Sigmoid colon (tissue), 6 donors: ENCODE measurements at regions not wholly inside any gene's neighbourhood (a gene's known extent, or its start where the extent isn't known, plus 50 kb on each side); places are given as distances from the start of the nearest gene placed in this dataset.

Experiments used
- DNase-seq: peaks from one replicate; pipeline ENCODE4 v3.0.0-alpha.2; 2019
- H3K27ac ChIP-seq, 4 donors: fragments of 200-600 bp; sonication (generic); one replicate each; pipeline ENCODE4 v1.5.1; 2016 to 2019; ENCODE audit warnings: mild to moderate bottlenecking in 1 of 4
- H3K27me3 ChIP-seq, 3 donors: fragments of 200-600 bp; sonication (generic); one replicate each; pipeline ENCODE4 v1.5.1; 2019; ENCODE audit warnings: mild to moderate bottlenecking in 1 of 3
- H3K36me3 ChIP-seq, 4 donors: fragments of 200-600 bp; sonication (generic); one replicate each; pipeline ENCODE4 v1.5.1; 2016 to 2019
- H3K4me1 ChIP-seq, 4 donors: fragments of 200-600 bp; sonication (generic); one replicate each; pipeline ENCODE4 v1.5.1; 2017 to 2019
- H3K4me3 ChIP-seq, 4 donors: fragments of 200-600 bp; sonication (generic); one replicate each; pipeline ENCODE4 v1.5.1; 2017 to 2019; ENCODE audit warnings: mild to moderate bottlenecking in 2 of 4, moderate library complexity in 1 of 4
- H3K9me3 ChIP-seq, 4 donors: fragments of 200-600 bp in 3 of 4; sonication (generic) in 3 of 4; one replicate each; pipeline versions ENCODE4 v1.5.1 to v1.6.1; 2013 to 2019
- EP300 ChIP-seq, 4 donors: sonication (generic); formaldehyde crosslinking; IDR thresholded peaks; one replicate each; pipeline ENCODE4 v1.6.1; 2017; ENCODE audit warnings: antibody characterized with exemption in 4 of 4
- POLR2A ChIP-seq, 2 donors: fragments of 450-650 bp; IDR thresholded peaks; one replicate each; pipeline ENCODE4 v1.6.1; 2016; ENCODE audit warnings: antibody characterized with exemption in 2 of 2, mild to moderate bottlenecking in 2 of 2, moderate library complexity in 2 of 2
- POLR2AphosphoS5 ChIP-seq, 4 donors: sonication (generic); formaldehyde crosslinking; IDR thresholded peaks; one replicate each; pipeline ENCODE4 v1.6.1; 2017; ENCODE audit warnings: antibody characterized with exemption in 4 of 4
- WGBS, 2 donors: extraction: QIAGEN DNeasy Blood & Tissue Kit; methylation state at CpG; one replicate each; pipeline ENCODE4 v1.1.7; 2013; 5-methylcytosine and 5-hydroxymethylcytosine counted together
- intact Hi-C: fragments of 100-400 bp; cut with DNase I; formaldehyde crosslinking; loops from one replicate; pipeline ENCODE4 v1.15.1; 2023
- TF ChIP-seq, protein P1 (sequence below), 4 experiments: fragments of 450-650 bp in 3 of 4; fragments of 200-600 bp in 1 of 4; IDR thresholded peaks; one replicate each; pipeline ENCODE4 v1.5.1; 2016 to 2019; ENCODE audit warnings: antibody characterized with exemption in 4 of 4, mild to moderate bottlenecking in 3 of 4, moderate library complexity in 2 of 4
- donor health status: healthy with polysubstance abuse.
- donor health status: healthy.

- intact Hi-C loops = no loop called here
- no peaks in the 10 kb centered on the region for H3K4me1 ChIP-seq
- DNase-seq = no peak
- WGBS, 2 donors = 45 to 65% methylated on average over 6 of the region's 6 CpGs
- H3K27ac ChIP-seq = no peak overlapping the region
- TF ChIP-seq, protein P1, sequence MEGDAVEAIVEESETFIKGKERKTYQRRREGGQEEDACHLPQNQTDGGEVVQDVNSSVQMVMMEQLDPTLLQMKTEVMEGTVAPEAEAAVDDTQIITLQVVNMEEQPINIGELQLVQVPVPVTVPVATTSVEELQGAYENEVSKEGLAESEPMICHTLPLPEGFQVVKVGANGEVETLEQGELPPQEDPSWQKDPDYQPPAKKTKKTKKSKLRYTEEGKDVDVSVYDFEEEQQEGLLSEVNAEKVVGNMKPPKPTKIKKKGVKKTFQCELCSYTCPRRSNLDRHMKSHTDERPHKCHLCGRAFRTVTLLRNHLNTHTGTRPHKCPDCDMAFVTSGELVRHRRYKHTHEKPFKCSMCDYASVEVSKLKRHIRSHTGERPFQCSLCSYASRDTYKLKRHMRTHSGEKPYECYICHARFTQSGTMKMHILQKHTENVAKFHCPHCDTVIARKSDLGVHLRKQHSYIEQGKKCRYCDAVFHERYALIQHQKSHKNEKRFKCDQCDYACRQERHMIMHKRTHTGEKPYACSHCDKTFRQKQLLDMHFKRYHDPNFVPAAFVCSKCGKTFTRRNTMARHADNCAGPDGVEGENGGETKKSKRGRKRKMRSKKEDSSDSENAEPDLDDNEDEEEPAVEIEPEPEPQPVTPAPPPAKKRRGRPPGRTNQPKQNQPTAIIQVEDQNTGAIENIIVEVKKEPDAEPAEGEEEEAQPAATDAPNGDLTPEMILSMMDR (IDR thresholded peaks at IDR 0.05) = no peak
- TF ChIP-seq POLR2AphosphoS5 (IDR thresholded peaks at IDR 0.05) (no peak), POLR2A (IDR thresholded peaks at IDR 0.05) (no peak), EP300 (IDR thresholded peaks at IDR 0.05) (no peak)
- no peaks in the 10 kb centered on the region for H3K36me3 ChIP-seq
- H3K9me3 ChIP-seq = no peaks in the 10 kb centered on the region
- no peaks in the 10 kb centered on the region for H3K27me3 ChIP-seq
- H3K4me3 ChIP-seq = no peak overlapping the region
Measured at GRCh38 chr2:58866040-58866439, 624.9 kb upstream of the FANCL start.

DNA sequence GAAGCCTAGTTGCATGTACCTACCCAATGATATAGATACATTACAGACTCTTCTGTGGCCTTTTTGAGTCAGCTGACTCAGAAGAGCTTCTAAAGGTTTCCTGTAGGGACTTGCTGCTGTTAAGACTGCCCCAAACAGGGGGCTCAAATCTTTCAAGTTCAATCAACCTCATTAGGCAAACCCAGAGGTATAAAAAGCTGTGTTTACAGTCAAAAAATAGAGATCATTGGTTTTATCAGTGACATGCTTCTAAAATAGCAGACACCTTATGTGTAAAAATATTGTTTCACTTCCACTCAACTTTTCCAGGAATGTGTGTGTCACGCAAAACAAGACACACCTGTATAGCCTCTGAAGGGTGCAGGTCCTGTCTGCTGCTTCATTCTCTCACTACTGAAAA is 624.3 kb upstream of the FANCL start:
- Histone ChIP-seq H3K27me3 (no peaks in the 10 kb centered on the region), H3K4me3 (no peak overlapping the region), H3K4me1 (no peaks in the 10 kb centered on the region), H3K36me3 (no peaks in the 10 kb centered on the region), H3K9me3 (no peaks in the 10 kb centered on the region), H3K27ac (no peak overlapping the region)
- DNase-seq = no peak
- intact Hi-C loops = no loop called here
- no peak for TF ChIP-seq POLR2A (IDR thresholded peaks at IDR 0.05)
- TF ChIP-seq EP300 (IDR thresholded peaks at IDR 0.05) = no peak
- TF ChIP-seq POLR2AphosphoS5 (IDR thresholded peaks at IDR 0.05) = no peak
- TF ChIP-seq, protein P1 (IDR thresholded peaks at IDR 0.05) = no peak
- 83 to 84% methylated on average over 1 of the region's 1 CpG for WGBS, 2 donors

- no peak overlapping the region for H3K4me3 ChIP-seq
- TF ChIP-seq EP300 (IDR thresholded peaks at IDR 0.05) (no peak), POLR2AphosphoS5 (IDR thresholded peaks at IDR 0.05) (no peak), POLR2A (IDR thresholded peaks at IDR 0.05) (no peak)
- TF ChIP-seq, protein P1 (IDR thresholded peaks at IDR 0.05) = no peak
- no peak for DNase-seq
- WGBS, 2 donors = 76 to 84% methylated on average over 3 of the region's 3 CpGs
- no peak overlapping the region for H3K27ac ChIP-seq
- no peaks in the 10 kb centered on the region for H3K27me3 ChIP-seq
- intact Hi-C loops = no loop called here
- no peaks in the 10 kb centered on the region for H3K36me3 ChIP-seq
- H3K4me1 ChIP-seq = no peaks in the 10 kb centered on the region
- no peaks in the 10 kb centered on the region for H3K9me3 ChIP-seq
Measured at GRCh38 chr2:58862244-58862643, 621.1 kb upstream of the FANCL start.

DNA sequence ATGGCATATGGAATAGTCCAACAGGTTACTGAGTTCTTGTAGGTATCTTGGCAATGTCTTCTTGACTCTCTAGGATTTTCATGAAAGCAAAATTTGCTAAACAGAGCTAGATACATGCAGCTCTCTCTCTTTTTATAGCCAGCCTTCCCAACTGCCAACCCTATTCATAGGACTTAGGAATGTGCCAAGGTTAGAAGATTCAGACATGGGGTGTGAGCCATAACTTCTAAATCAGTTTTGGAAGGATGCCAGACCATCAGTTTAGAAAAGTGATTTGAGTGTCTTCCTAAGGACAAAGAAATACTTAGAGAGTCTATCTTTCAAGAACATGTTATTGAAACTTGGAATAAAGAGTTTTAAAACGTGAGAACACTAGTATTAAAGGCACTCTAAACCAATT is 619.5 kb upstream of the FANCL start:
- Histone ChIP-seq H3K4me1 (no peaks in the 10 kb centered on the region), H3K36me3 (no peaks in the 10 kb centered on the region), H3K27me3 (no peaks in the 10 kb centered on the region), H3K27ac (no peak overlapping the region), H3K9me3 (no peaks in the 10 kb centered on the region), H3K4me3 (no peak overlapping the region)
- no peak for DNase-seq
- intact Hi-C loops = no loop called here
- 55 to 70% methylated on average over 1 of the region's 1 CpG for WGBS, 2 donors
- no peak for TF ChIP-seq EP300 (IDR thresholded peaks at IDR 0.05)
- TF ChIP-seq, protein P1 (IDR thresholded peaks at IDR 0.05) = no peak
- no peak for TF ChIP-seq POLR2AphosphoS5 (IDR thresholded peaks at IDR 0.05)
- no peak for TF ChIP-seq POLR2A (IDR thresholded peaks at IDR 0.05)

GRCh38 chr2:58856100-58856499 is 615.0 kb upstream of the FANCL start:
- H3K36me3 ChIP-seq = no peaks in the 10 kb centered on the region
- TF ChIP-seq POLR2AphosphoS5 (IDR thresholded peaks at IDR 0.05) = no peak
- TF ChIP-seq, protein P1 (IDR thresholded peaks at IDR 0.05) = no peak
- TF ChIP-seq POLR2A (IDR thresholded peaks at IDR 0.05) = no peak
- TF ChIP-seq EP300 (IDR thresholded peaks at IDR 0.05) = no peak
- H3K4me3 ChIP-seq = no peak overlapping the region
- no peak overlapping the region for H3K27ac ChIP-seq
- no peaks in the 10 kb centered on the region for H3K9me3 ChIP-seq
- no peak for DNase-seq
- intact Hi-C loops = no loop called here
- peaks cover 0 to 6% (median 2%) of the 10 kb centered on the region in 4 donors for H3K4me1 ChIP-seq
- 75 to 81% methylated on average over 6 of the region's 6 CpGs for WGBS, 2 donors
- no peaks in the 10 kb centered on the region for H3K27me3 ChIP-seq
